ENCODE measurements at regions not wholly inside any gene's neighbourhood (a gene's known extent, or its start where the extent isn't known, plus 50 kb on each side); places are given as distances from the start of the nearest gene placed in this dataset.

DNA sequence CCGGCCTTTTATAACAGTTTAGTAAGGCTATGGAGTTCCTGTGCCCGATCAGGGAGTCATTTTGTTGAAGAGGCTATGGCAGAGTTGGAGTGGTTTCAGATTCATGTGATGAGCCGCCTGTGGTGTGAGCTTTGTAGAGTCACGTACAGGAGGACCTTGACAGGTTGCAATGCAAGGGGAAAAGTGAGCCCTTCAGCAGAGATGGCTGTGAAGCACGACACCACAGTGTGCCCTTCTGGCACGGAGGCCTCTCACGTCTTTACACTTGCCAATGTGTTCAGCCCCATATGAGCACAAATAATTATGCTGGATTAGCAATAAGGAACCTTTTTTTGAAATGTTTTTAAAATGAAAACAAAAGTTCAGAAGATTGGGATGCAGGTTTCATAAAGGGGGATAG is 499.8 kb downstream of the LIG4 start:
- no peak overlapping the region for H3K4me2 ChIP-seq (ENCODE audit: low read depth, low read length, poor library complexity, severe bottlenecking)
- H3K36me3 ChIP-seq (ENCODE audit: low read length) = no peaks in the 10 kb centered on the region
- TF ChIP-seq, protein P1, sequence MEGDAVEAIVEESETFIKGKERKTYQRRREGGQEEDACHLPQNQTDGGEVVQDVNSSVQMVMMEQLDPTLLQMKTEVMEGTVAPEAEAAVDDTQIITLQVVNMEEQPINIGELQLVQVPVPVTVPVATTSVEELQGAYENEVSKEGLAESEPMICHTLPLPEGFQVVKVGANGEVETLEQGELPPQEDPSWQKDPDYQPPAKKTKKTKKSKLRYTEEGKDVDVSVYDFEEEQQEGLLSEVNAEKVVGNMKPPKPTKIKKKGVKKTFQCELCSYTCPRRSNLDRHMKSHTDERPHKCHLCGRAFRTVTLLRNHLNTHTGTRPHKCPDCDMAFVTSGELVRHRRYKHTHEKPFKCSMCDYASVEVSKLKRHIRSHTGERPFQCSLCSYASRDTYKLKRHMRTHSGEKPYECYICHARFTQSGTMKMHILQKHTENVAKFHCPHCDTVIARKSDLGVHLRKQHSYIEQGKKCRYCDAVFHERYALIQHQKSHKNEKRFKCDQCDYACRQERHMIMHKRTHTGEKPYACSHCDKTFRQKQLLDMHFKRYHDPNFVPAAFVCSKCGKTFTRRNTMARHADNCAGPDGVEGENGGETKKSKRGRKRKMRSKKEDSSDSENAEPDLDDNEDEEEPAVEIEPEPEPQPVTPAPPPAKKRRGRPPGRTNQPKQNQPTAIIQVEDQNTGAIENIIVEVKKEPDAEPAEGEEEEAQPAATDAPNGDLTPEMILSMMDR (IDR thresholded peaks at IDR 0.05; ENCODE audit: insufficient read depth, low read length, poor library complexity, severe bottlenecking) = no peak
- TF ChIP-seq EZH2phosphoT487 (conservative IDR thresholded peaks at IDR 0.05; ENCODE audit: low read length) = no peak
- no peaks in the 10 kb centered on the region for H3K79me2 ChIP-seq (ENCODE audit: insufficient read depth, low read length)
- H3K9ac ChIP-seq (ENCODE audit: low read length) = no peak overlapping the region
- no peak overlapping the region for H3K4me3 ChIP-seq (ENCODE audit: insufficient read depth, low read length, poor library complexity, severe bottlenecking)
- H3K27me3 ChIP-seq (ENCODE audit: low read length) = no peaks in the 10 kb centered on the region
- no peak overlapping the region for H3K27ac ChIP-seq (ENCODE audit: low read depth, low read length)
- no peaks in the 10 kb centered on the region for H3F3A ChIP-seq (ENCODE audit: insufficient read depth)
- H2AFZ ChIP-seq (ENCODE audit: low read depth, low read length, severe bottlenecking) = no peak overlapping the region
- H3K9me3 ChIP-seq (ENCODE audit: insufficient read depth, low read length) = no peaks in the 10 kb centered on the region
- no peaks in the 10 kb centered on the region for H4K20me1 ChIP-seq (ENCODE audit: low read depth, low read length)
- H3K9me2 ChIP-seq (replicated peaks; ENCODE audit: insufficient read depth, low read length) = no peaks in the 10 kb centered on the region

DNA sequence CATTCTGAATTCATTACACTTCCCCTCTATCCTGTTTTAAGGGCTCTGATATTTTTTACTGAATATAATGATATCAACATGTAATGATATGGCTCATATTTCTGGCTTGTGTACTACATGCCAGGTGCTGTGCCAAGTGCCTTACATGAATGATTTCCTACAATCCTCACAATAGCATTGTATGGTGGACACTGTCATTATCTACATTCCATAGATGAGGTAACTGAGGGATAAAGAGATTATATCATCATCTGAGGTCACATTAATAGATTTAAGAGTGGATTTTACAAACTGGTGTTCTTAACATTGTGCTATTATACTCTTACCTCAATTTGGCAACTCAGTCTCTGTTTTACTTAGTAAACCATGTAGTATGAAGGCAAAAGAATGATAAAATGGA is 502.0 kb downstream of the LIG4 start:
- Histone ChIP-seq H3K4me2 (ENCODE audit: low read depth, low read length, poor library complexity, severe bottlenecking) (no peak overlapping the region), H3K9me3 (ENCODE audit: insufficient read depth, low read length) (no peaks in the 10 kb centered on the region), H3K9me2 (replicated peaks; ENCODE audit: insufficient read depth, low read length) (no peaks in the 10 kb centered on the region), H4K20me1 (ENCODE audit: low read depth, low read length) (no peaks in the 10 kb centered on the region), H2AFZ (ENCODE audit: low read depth, low read length, severe bottlenecking) (no peak overlapping the region), H3K36me3 (ENCODE audit: low read length) (no peaks in the 10 kb centered on the region), H3K79me2 (ENCODE audit: insufficient read depth, low read length) (no peaks in the 10 kb centered on the region), H3K4me3 (ENCODE audit: insufficient read depth, low read length, poor library complexity, severe bottlenecking) (no peak overlapping the region), H3K27ac (ENCODE audit: low read depth, low read length) (no peak overlapping the region), H3F3A (ENCODE audit: insufficient read depth) (no peaks in the 10 kb centered on the region), H3K9ac (ENCODE audit: low read length) (no peak overlapping the region), H3K27me3 (ENCODE audit: low read length) (no peaks in the 10 kb centered on the region)
- TF ChIP-seq EZH2phosphoT487 (conservative IDR thresholded peaks at IDR 0.05; ENCODE audit: low read length) = no peak
- TF ChIP-seq, protein P1 (IDR thresholded peaks at IDR 0.05; ENCODE audit: insufficient read depth, low read length, poor library complexity, severe bottlenecking) = no peak

DNA sequence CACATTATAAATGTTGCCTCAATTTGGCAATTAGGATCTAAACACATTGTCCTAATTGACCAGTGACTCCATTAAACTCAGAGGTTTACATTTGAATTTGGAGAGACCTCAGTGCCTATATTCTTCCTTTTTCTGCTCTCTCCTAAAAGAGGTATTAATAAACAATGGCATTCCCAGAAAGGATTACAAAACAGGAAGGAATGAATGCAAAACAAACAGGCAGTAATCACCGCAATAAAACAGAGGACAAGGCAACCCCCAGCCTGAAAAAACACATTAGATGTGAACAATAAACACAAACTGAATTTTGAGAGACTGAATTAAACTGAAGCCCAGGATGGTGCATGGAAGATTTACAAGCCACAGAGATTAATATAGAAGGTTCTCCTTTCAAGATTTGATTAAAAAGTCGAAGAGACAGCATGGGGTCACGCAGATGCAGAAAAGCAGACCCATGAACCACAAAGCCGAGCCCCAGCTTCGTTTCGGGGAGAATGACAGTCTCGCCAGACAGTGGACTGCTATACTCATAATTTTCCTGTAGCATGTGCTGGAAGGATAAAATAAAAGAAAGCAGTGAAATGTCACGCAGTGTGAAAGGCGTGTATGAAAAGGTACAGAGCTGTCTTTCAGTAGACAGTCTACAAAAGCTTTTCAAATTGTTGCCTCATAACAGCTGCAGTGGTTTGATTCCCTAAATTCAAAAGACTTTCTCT is 503.0 kb downstream of the LIG4 start:
- no peaks in the 10 kb centered on the region for H3K9me2 ChIP-seq (replicated peaks; ENCODE audit: insufficient read depth, low read length)
- H4K20me1 ChIP-seq (ENCODE audit: low read depth, low read length) = no peaks in the 10 kb centered on the region
- no peaks in the 10 kb centered on the region for H3K36me3 ChIP-seq (ENCODE audit: low read length)
- no peaks in the 10 kb centered on the region for H3F3A ChIP-seq (ENCODE audit: insufficient read depth)
- H3K27ac ChIP-seq (ENCODE audit: low read depth, low read length) = no peak overlapping the region
- H3K9ac ChIP-seq (ENCODE audit: low read length) = no peak overlapping the region
- H2AFZ ChIP-seq (ENCODE audit: low read depth, low read length, severe bottlenecking) = no peak overlapping the region
- H3K4me3 ChIP-seq (ENCODE audit: insufficient read depth, low read length, poor library complexity, severe bottlenecking) = no peak overlapping the region
- H3K4me2 ChIP-seq (ENCODE audit: low read depth, low read length, poor library complexity, severe bottlenecking) = no peak overlapping the region
- no peaks in the 10 kb centered on the region for H3K9me3 ChIP-seq (ENCODE audit: insufficient read depth, low read length)
- H3K79me2 ChIP-seq (ENCODE audit: insufficient read depth, low read length) = no peaks in the 10 kb centered on the region
- no peak for TF ChIP-seq EZH2phosphoT487 (conservative IDR thresholded peaks at IDR 0.05; ENCODE audit: low read length)
- TF ChIP-seq, protein P1 (IDR thresholded peaks at IDR 0.05; ENCODE audit: insufficient read depth, low read length, poor library complexity, severe bottlenecking) = no peak
- no peaks in the 10 kb centered on the region for H3K27me3 ChIP-seq (ENCODE audit: low read length)

Measured in SU-DHL-6 (cell line).